GM12892 (cell line): ENCODE measurements at regions not wholly inside any gene's neighbourhood (a gene's known extent, or its start where the extent isn't known, plus 50 kb on each side); places are given as distances from the start of the nearest gene placed in this dataset.

Source experiments
- POLR2A ChIP-seq: IDR thresholded peaks from 2 replicates; pipeline ENCODE4 v1.6.1; 2011; ENCODE audit warnings: low read depth, low read length, control low read depth
- POLR2AphosphoS5 ChIP-seq: IDR thresholded peaks from 2 replicates; pipeline ENCODE4 v1.6.1; 2011; ENCODE audit warnings: low read depth, low read length, control low read depth
- TAF1 ChIP-seq: IDR thresholded peaks from 2 replicates; pipeline ENCODE4 v1.6.1; 2011; ENCODE audit warnings: low read depth, mild to moderate bottlenecking, control low read depth, low read length, borderline replicate concordance

DNA sequence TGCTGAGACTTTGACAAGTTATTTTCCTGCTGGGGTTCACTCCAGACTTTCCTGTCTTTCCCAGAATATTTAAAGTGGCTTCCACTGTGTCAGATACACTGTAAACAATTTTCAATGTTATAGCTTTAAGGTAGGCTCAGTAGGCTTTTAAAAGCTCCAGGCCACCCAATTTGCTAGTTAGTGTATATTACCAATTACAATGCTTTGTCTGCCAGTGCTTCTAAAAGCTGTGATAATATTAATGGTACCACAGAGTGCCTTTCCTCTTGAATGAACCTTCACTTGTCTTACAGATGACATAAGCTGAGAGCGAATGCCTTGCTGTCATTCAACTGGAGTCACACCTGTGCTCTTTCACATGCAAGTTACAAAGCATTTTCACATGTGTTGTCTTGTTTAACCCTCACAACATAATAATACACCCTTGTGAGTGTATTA, 239.7 kb upstream of the HTR2A start:
- TF ChIP-seq POLR2AphosphoS5 (no peak), POLR2A (no peak), TAF1 (no peak)
